Middle frontal gyrus (tissue), 1 donor: ENCODE measurements at regions not wholly inside any gene's neighbourhood (a gene's known extent, or its start where the extent isn't known, plus 50 kb on each side); places are given as distances from the start of the nearest gene placed in this dataset.
A peak's percentile ranks its signal among the peaks of the same experiment; 100 is the strongest.

Experiments
- DNase-seq: peaks from one replicate; pipeline ENCODE4 v3.0.0-alpha.2; 2015; ENCODE audit warnings: low spot score; ENCODE audit errors: extremely low spot score

GRCh38 chr18:72368308-72368707, 175.8 kb downstream of the CBLN2 start:
- no peak for DNase-seq

GRCh38 chr18:72360634-72361033, 183.5 kb downstream of the CBLN2 start:
- no peak for DNase-seq

GRCh38 chr18:72342933-72343332, 201.2 kb downstream of the CBLN2 start:
- no peak for DNase-seq

- DNase-seq: no peak
These were observed 204.2 kb downstream of the CBLN2 start for GRCh38 chr18:72339976-72340375.

DNA sequence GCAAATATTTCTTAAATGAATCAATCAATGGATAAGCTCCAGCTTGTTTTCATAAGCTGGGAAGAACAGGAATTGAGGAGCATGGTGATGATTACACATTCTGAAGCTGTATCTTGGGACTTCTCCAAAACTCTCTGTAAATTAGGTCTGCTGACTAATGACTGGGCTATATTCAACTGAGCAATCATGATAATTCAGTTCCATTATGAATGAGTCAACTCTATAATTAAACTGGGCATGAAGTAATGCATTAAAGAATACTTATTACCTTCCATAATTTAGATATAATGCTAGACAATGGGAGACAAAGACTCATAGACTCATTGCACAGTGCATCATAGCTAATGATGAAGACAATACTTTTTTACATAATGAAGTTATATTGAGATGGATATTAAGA, 207.4 kb downstream of the CBLN2 start:
- DNase-seq: no peak

DNA sequence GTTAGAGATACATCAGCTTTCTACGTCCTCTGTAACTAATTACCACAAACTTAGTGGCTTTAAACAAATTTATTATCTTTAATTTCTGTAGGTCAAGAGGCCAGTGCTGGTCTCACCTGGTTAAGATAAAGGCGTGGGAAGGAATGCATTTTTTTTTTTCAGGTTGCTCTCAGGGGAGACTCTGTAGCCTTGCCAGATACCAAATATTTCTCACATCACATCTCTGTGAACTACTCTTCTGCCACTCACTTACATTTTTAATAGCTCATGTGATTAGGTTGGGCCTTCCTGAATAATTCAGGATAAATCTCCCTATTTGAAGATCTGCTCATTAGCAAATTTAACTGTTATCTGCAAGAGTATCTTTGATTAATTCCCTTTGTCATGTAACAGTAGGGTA, 214.6 kb downstream of the CBLN2 start:
- no peak for DNase-seq

DNA sequence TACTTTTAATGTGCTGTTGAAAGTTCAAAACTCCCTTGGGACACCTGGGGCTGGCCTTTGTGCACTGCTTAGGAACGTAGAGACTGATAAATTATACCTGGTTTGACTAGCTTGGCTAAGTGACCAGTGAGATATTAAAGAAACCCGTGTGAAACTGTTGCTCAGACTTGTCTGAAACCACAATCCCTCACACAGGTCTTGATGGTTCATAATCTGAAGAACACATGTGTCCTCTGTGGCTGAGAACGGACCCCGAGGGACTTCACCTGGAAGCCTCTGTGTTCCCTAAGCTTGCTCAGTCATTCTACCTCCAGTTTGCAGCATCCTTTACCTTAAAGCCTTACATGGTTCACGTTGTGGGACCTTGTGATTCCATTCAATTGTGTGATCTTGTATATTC, 218.8 kb downstream of the CBLN2 start:
- DNase-seq: no peak

DNA sequence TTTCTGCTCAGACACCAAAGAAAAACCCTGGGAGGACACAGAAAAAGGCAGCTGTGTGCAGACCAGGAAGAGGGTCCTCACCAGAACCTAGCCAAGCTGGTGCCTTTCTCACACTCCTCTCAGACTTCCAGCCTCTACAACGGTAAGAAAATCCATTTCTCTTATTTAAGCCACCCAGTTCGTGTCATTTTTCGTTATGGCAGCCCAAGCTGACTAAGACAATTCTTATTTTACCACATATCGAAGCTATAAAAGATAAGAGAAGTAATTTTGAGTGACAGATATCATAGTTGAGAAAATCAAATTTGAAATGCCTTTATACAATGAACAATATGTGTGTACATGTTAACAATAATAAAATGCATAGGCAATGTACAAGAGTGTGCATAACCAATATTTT, 219.5 kb downstream of the CBLN2 start:
- DNase-seq: no peak

GRCh38 chr18:72316497-72316896, 227.6 kb downstream of the CBLN2 start:
- no peak for DNase-seq

- DNase-seq: no peak
These were observed 260.8 kb downstream of the CBLN2 start for GRCh38 chr18:72283148-72283925.

GRCh38 chr18:72273025-72273424, 271.1 kb downstream of the CBLN2 start:
- no peak for DNase-seq

DNA sequence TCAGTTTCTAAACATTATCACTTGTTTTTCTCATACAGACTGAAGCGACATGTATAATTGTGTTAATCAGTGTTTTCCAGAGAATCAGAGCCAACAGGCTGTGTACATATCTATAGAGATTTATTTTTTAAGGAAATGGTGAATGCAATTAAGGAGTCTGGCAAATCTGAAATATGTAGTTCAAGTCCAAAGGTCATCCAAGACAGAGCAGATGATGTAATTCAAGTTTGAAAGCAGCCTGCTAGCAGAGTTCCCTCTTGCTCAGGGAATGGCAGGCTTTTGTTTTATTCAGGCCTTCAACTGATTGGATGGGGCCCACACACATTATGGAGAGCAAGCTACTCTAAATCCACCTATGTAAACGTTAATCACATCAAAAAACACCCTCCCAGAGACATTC, 282.6 kb downstream of the CBLN2 start:
- DNase-seq: no peak

DNA sequence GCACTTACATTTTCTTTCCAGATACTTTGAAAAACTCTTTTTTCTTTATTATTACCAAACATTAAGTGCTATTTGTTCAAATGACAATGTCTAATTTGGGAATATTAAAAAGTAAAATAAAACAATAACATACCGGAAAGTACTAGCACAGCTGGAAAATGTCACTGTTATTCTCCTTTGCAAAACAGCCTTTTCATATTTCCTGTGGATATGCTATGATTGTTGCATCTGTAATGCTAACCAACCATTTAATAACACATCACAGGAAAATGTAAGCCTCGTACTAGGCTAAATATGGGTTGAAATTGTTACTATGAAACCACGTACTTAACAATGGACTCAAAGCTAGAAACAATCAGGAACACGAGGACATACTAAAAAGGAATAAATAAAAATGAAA, 298.1 kb downstream of the CBLN2 start:
- DNase-seq: no peak

GRCh38 chr18:72235422-72235821, 308.7 kb downstream of the CBLN2 start:
- DNase-seq: no peak

- no peak for DNase-seq
These were observed 311.0 kb downstream of the CBLN2 start for GRCh38 chr18:72233106-72233505.

DNA sequence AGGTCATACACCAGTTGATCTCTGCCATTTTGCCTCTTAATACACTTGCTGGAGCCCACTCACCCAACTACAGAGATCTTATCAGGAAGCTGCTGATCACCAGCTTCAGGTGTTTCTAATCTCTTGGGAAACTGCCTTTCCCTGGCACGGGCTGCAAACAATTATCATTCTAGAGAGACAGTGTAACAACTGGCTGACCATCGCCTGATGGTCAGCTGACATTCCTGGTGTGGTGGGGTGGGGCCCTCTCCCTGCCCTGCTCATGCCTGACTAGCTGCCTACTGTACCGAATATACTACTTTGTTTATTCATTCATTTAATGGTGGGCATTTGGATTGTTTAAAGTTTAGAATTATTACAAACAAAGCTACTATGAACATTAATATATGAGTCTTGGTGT, 311.5 kb downstream of the CBLN2 start:
- DNase-seq: no peak

GRCh38 chr18:72225958-72226357, 318.2 kb downstream of the CBLN2 start:
- DNase-seq: no peak

GRCh38 chr18:72223733-72224132, 320.4 kb downstream of the CBLN2 start:
- DNase-seq: no peak

GRCh38 chr18:72208920-72209676, 335.0 kb downstream of the CBLN2 start:
- no peak for DNase-seq

- DNase-seq: no peak
These were observed 336.9 kb downstream of the CBLN2 start for GRCh38 chr18:72207280-72207679.

DNA sequence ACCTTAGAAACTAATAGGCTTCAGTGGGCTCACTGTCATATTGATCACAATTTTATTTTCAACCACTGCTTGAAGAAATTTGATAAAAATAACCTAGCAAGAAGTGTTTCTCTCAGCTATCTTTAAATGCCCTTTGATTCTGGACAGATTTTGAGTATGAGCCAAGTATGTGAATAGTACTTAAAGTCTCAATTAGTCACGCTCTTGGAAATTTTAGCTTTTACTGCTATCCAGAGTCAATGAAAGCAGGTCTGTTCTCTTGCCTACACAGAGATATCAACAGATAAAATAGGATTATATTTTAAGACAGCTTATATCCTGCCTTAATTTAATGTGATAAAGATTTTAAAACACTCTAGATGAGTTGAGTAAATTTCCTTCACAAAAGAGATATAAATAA, 337.3 kb downstream of the CBLN2 start:
- DNase-seq: no peak

- no peak for DNase-seq
These were observed 343.1 kb downstream of the CBLN2 start for GRCh38 chr18:72201032-72201431.

DNA sequence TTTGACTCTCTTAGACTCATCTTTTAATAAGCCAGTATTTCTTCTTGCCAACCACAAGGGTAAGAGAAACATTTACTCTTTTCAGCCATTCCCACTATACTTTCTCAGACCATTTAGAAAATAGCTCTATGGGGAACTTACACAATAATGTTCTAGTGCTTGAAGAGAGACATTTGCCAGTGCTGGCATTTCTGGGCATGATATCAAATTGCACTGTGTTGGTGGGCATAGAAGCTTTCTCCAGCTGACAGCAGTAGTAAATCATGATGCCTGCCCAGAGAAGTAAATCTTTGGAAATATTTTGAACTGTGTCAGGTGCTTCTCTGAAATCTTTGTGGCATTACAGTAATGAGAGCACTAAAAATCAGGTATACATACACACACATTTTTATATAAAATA, 346.6 kb downstream of the CBLN2 start:
- peak; percentile 6 for DNase-seq
